GM21526 (cell line): ENCODE measurements at regions not wholly inside any gene's neighbourhood (a gene's known extent, or its start where the extent isn't known, plus 50 kb on each side); places are given as distances from the start of the nearest gene placed in this dataset.

Experiments
- ATAC-seq: cut with Tn5 transposase; IDR thresholded peaks from one replicate; pipeline ENCODE4 v1.9.1; 2021; ENCODE audit warnings: moderate library complexity; ENCODE audit not compliant: unreplicated experiment, low FRiP score

DNA sequence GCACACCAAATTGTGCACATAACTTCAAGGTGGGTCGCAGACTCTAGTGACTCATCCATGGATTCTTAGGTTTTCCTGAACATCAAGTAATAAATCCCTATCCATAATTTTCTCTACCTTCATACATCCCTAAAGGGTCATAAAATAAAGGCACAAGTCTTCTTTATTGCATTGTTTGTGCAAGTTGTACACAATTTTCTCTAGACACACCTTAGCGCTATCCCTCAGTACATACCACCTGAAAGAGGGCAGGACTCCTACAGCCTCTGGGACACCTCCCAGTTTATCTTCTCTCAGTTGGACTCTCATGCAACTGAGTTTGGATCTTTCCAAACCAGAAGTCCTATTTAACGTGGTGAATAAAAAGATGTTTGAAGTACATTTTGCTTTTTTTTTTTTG is 168.5 kb upstream of the BMP4 start:
- no peak for ATAC-seq

- ATAC-seq, result no peak
These were observed 170.3 kb upstream of the BMP4 start for GRCh38 chr14:54126947-54127346.

DNA sequence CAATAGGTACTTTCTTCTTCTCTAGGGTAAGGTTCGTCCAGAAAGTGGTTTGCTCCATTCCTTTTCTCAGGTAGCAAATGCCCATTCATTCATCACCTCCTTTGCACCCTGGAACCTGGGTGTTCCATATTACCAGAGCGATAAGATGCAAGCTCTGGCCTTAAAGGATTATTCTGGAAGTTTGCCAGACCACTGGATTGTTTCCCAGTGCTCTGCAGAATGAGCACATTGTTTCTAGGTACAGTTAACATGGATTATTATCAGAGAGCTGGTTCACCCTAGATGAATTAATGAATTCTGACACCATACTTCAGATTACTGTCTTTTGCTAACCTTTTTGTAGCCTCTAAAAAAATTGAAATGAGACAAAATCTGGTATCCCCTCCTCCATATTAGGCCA is 170.9 kb upstream of the BMP4 start:
- ATAC-seq, result no peak

DNA sequence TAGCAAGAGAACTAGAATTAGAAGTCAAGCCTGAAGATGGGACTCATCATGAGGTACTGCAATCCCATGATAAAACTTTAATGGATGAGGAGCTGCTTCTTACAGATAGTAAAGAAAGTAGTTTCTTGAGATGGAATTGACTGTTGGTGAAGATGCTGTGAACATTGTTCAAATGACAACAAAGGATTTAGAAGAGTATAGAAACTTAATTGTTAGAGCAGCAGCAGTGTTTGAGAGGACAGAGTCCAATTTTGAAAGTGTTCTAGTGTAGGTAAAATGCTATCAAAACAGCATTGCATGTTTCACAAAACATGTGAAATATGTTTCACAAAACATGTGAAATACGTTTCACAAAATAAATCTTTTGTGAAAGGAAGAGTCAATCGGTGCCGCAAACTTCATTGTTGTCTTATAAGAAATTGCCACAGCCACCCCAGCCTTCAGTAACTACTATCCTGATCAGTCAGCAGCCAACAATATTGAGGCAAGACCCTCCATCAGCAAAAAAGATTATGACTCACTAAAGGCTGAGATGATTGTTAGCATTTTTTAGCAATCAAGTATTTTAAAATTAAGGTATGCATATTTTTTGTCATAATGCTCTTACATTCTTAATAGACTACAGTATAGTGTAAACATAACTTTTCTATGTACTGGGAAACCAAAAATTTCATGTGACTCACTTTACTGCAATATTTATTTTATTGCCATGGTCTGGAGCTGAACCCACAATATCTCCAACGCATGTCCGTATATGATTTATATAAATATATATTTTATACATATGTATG is 173.4 kb upstream of the BMP4 start:
- no peak for ATAC-seq

- no peak for ATAC-seq
These were observed 175.9 kb upstream of the BMP4 start for GRCh38 chr14:54132496-54132895.

GRCh38 chr14:54133896-54134295 is 177.3 kb upstream of the BMP4 start:
- no peak for ATAC-seq

DNA sequence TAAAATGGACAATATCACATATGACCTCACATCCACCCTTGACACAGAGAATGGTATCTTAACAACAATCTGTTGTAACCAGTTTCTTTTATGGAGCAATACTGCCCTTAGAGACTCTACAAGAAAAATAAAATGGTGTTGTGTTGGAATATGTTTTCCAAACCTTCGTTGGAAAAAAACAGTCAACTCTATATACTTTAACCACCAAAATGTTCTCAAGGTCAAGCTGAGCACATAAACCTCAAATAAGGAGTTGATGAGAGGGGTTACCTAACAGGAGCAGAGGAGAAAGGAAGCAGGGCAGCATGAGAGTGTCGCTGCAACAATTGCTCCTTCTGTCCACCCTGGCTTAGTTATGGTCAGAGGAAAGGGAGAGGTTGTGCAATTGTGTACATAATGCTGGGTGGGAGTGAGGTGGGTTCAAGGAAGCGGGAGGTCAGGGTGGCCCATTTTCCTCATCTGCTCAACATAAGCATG is 179.2 kb upstream of the BMP4 start:
- ATAC-seq, result no peak

DNA sequence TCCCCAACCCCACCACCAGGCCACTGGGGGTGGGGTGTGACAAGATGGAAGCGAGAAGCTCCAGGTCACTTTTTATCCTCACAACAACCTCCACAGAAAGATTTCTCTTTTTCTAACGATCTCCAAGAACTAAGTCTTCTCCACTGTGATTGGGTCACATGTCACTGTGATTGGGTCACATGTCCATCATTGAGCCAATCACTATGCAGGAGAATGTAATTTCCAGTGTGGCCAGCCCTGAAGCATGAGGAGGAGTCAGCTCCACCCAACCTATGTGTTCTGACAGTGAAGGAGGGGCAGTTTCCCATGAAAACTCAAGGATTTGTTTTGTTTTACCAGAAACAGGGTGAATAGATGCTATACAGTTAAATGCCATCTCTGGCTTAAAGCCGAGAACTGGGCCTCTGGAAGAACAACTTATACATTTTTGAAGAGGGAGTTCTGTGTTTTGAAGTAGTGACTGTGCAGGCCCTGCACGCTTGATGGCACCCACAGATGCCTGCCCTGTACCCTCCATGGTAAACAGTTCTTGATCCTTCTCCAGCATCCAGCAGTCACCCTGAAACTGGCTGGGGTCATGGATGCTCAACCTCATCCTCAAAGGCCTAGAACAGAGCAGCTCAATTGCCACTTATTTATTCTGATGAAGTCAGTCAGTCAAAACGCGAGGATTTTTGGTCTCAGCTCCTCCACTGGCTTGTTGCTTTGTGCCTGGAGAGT is 180.4 kb upstream of the BMP4 start:
- no peak for ATAC-seq

- no peak for ATAC-seq
These were observed 181.0 kb upstream of the BMP4 start for GRCh38 chr14:54137614-54137961.

GRCh38 chr14:54138024-54138353 is 181.4 kb upstream of the BMP4 start:
- no peak for ATAC-seq

GRCh38 chr14:54138354-54139038 is 181.9 kb upstream of the BMP4 start:
- ATAC-seq, result no peak

DNA sequence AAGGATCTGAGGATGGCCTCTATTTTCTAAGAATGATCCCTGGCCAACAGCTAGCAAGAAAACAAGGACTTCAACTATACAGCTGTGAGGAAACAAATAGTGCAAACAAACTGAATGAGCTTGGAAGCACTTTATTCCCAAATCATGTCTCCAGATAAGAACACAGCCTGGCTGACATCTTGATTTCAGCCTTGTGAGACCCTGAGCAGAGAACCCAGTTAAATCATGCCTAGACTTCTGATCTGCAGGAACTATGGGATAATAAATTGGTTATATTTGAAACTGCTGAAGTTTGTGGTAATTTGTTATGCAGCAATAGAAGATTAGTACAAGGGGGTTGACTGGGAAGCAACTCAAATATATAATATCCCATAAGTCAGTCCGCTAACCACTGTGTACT is 183.9 kb upstream of the BMP4 start:
- ATAC-seq, result no peak

GRCh38 chr14:54146601-54147000 is 190.0 kb upstream of the BMP4 start:
- no peak for ATAC-seq

GRCh38 chr14:54147282-54147681 is 190.7 kb upstream of the BMP4 start:
- no peak for ATAC-seq

DNA sequence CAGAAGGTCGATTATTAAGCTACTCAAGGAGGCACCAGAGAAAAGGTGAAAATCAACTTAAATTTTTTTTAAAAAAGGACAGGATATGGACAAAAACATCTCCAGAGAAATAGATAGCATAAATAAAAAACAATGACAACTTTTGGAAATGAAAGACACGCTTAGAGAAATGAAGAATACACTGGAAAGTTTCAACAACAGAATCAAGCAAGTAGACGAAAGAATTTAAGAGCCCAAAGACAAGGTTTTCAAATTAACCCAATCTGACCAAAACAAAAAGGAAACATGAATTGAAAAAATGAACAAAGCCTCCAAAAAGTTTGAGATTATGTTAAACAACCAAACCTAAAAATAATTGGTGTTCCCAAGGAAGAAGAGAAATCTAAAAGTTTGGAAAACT is 191.1 kb upstream of the BMP4 start:
- ATAC-seq, result no peak

- no peak for ATAC-seq
These were observed 191.6 kb upstream of the BMP4 start for GRCh38 chr14:54148251-54148650.

DNA sequence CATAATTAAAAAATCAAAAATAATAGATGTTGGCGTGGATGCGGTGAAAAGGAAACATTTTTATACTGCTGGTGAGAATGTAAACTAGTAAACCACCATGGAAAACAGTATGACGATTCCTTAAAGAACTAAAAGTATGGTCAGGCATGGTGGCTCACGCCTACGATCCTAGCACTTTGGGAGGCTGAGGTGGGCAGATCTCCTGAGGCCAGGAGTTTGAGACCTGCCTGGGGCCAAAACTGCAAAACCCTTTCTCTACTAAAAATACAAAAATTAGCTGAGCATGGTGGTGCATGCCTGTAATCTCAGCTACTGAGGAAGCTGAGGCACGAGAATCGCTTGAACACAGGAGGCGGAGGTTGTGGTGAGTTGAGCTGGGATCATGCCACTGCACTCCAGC is 195.7 kb upstream of the BMP4 start:
- ATAC-seq, result no peak

- ATAC-seq, result no peak
These were observed 209.7 kb upstream of the BMP4 start for GRCh38 chr14:54166049-54166950.

- ATAC-seq, result no peak
These were observed 211.9 kb upstream of the BMP4 start for GRCh38 chr14:54168489-54168888.

DNA sequence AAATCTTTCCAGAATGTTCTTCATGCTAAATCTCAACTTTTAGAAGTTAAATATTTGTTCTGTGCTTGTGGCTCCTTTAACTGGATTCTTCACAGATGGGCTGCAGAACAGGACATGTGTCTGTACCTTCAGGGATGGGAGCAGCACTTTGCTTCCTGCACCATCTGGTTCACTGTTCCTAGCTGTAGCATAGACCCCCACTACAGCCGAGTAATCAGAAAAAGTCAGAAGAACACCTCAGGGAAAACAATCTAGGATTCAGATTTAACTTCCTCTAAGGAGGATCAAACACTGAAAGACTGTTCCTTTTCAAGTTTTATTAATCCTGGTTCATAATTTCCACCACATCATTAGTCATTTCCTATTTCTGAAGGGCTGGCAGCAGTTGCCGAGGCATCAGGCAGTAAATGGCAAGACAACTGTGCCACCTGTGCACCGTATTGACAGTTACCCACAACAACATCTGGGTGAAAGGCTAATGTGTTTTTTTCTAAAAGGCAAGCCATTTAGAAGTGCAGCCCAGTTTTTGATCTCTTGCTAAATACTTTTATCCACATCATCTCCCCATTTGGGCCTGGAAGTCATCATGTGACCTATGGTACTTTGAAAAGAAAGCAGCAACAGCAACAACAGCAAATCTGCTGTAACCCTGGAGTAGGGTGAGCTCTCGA is 212.8 kb upstream of the BMP4 start:
- ATAC-seq, result no peak
